HL-60 (cell line): ENCODE measurements at regions not wholly inside any gene's neighbourhood (a gene's known extent, or its start where the extent isn't known, plus 50 kb on each side); places are given as distances from the start of the nearest gene placed in this dataset.

Experiments
- DNase-seq, 2 experiments: peaks; one replicate each; pipeline ENCODE4 v3.0.0-alpha.2; 2010 to 2020; ENCODE audit warnings: low read depth in 1 of 2, low spot score in 1 of 2
- H3K27ac ChIP-seq: fragments of 250-450 bp; sonication (Bioruptor Pico); replicated peaks from 2 replicates; pipeline ENCODE4 v1.5.1; 2020; ENCODE audit warnings: mild to moderate bottlenecking, moderate library complexity
- H3K27me3 ChIP-seq: fragments of 250-450 bp; sonication (Bioruptor Pico); 2 replicates; pipeline ENCODE4 v1.5.1; 2021; ENCODE audit warnings: mild to moderate bottlenecking, moderate library complexity; ENCODE audit not compliant: insufficient read depth, poor library complexity, severe bottlenecking
- H3K4me3 ChIP-seq: replicated peaks from 2 replicates; pipeline ENCODE4 v1.5.1; 2011; ENCODE audit warnings: mild to moderate bottlenecking, control low read depth, low read length; ENCODE audit not compliant: insufficient read depth
- CTCF ChIP-seq: IDR thresholded peaks from one replicate; pipeline ENCODE4 v1.5.1; 2011; ENCODE audit warnings: low read length, control low read depth, inconsistent platforms; ENCODE audit not compliant: insufficient read depth
- GABPA ChIP-seq: IDR thresholded peaks from 2 replicates; pipeline ENCODE4 v1.6.1; 2012; ENCODE audit warnings: low read depth
- POLR2AphosphoS5 ChIP-seq: IDR thresholded peaks from 2 replicates; pipeline ENCODE4 v1.6.1; 2012; ENCODE audit warnings: low read depth
- REST ChIP-seq: IDR thresholded peaks from 2 replicates; pipeline ENCODE4 v1.6.1; 2012; ENCODE audit warnings: low read depth; ENCODE audit not compliant: insufficient replicate concordance
- SPI1 ChIP-seq: IDR thresholded peaks from 2 replicates; pipeline ENCODE4 v1.6.1; 2012; ENCODE audit warnings: low read depth, mild to moderate bottlenecking, borderline replicate concordance

DNA sequence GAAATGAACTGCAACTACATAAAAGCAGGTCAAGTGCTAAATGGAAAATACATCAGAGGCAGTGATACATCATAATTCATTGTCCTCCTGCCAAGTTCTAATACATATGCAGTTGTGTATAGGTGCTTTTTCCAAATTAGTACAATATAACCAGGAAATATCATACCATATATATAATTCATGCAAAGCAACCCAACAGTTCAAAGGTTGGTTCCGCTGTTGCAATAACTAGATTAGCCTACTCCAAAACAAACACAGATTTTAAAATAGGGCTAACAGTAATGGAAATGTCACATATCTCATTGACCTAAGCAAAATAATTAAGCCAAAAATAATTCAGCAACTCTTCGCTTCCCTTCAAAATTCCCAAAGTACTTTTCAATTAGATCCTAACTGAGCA is 88.9 kb upstream of the NEBL start:
- Histone ChIP-seq H3K27ac (no peak overlapping the region), H3K27me3 (no peaks in the 10 kb centered on the region), H3K4me3 (no peak overlapping the region)
- DNase-seq, result no peak
- TF ChIP-seq CTCF, result no peak
- no peak for TF ChIP-seq REST
- TF ChIP-seq SPI1, result no peak
- no peak for TF ChIP-seq GABPA
- TF ChIP-seq POLR2AphosphoS5, result no peak

GRCh38 chr10:20984662-20985061 is 87.6 kb upstream of the NEBL start:
- DNase-seq, result no peak
- TF ChIP-seq SPI1 (no peak), REST (no peak), GABPA (no peak), POLR2AphosphoS5 (no peak), CTCF (no peak)
- no peak overlapping the region for H3K27ac ChIP-seq
- no peaks in the 10 kb centered on the region for H3K27me3 ChIP-seq
- H3K4me3 ChIP-seq, result no peak overlapping the region

GRCh38 chr10:20981419-20981953 is 84.4 kb upstream of the NEBL start:
- TF ChIP-seq GABPA, result no peak
- Histone ChIP-seq H3K27me3 (no peaks in the 10 kb centered on the region), H3K27ac (no peak overlapping the region), H3K4me3 (no peak overlapping the region)
- DNase-seq, result no peak

DNA sequence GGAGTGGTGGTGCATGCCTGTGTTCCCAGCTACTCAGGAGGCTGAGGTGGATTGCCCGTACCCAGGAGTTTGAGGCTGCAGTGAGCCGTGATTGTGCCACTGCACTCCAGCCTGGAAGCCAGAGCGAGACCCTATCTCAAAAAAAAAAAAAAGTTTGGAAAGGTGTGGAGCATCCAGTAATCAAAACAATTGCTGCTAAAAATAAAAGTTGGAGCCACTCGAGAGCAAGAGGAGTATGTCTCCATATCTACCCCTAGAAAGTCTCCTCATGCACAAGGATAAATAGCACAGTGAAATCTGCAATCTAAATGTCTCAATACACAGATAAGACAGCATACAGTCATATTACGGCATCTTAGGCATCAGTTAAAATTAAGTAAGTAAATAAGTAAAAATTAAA is 81.5 kb upstream of the NEBL start:
- Histone ChIP-seq H3K27me3 (no peaks in the 10 kb centered on the region), H3K27ac (no peak overlapping the region), H3K4me3 (no peak overlapping the region)
- no peak for DNase-seq
- no peak for TF ChIP-seq POLR2AphosphoS5
- no peak for TF ChIP-seq CTCF
- TF ChIP-seq GABPA, result no peak
- TF ChIP-seq SPI1, result no peak
